ENCODE measurements at regions not wholly inside any gene's neighbourhood (a gene's known extent, or its start where the extent isn't known, plus 50 kb on each side); places are given as distances from the start of the nearest gene placed in this dataset.

DNA sequence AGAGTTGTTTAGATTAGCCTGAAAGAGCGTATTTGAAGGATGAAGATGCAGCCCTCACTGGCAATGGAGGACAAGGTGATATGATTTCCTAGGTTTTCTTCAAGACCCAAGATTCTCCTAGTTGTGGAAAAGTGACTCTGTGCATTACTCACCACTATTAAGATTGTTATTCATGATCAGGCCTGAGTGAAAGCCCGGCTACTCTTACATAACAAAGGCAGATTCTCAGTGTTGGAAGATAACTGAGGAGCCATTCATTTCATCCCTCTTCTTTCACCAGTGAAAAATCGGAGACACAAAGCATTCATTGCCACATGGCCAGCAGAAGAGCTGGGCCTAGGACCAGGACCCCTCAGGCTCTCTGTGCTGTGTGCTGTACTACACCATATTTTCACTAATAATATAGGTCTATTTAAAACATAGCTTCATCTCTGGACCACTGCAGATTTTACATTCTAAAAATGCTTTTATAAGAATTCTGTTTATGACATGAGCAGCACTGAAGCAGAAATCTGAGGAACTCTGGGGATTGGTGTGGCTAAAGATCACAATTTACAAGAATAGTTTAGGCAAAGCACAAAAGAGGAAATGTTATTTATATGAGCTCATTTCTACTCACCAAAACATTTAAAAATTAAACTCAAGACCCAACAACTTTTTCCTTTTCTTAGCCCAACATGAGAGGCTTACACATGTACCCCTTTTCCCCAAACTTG, 181.9 kb upstream of the CCN2 start:
- H3K9me3 Mint-ChIP-seq (ENCODE audit: low read depth): no peaks in the 10 kb centered on the region
- TF ChIP-seq, protein P1, sequence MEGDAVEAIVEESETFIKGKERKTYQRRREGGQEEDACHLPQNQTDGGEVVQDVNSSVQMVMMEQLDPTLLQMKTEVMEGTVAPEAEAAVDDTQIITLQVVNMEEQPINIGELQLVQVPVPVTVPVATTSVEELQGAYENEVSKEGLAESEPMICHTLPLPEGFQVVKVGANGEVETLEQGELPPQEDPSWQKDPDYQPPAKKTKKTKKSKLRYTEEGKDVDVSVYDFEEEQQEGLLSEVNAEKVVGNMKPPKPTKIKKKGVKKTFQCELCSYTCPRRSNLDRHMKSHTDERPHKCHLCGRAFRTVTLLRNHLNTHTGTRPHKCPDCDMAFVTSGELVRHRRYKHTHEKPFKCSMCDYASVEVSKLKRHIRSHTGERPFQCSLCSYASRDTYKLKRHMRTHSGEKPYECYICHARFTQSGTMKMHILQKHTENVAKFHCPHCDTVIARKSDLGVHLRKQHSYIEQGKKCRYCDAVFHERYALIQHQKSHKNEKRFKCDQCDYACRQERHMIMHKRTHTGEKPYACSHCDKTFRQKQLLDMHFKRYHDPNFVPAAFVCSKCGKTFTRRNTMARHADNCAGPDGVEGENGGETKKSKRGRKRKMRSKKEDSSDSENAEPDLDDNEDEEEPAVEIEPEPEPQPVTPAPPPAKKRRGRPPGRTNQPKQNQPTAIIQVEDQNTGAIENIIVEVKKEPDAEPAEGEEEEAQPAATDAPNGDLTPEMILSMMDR (IDR thresholded peaks at IDR 0.05): no peak
- peaks cover 56% of the 10 kb centered on the region for H3K4me1 Mint-ChIP-seq (ENCODE audit: low read depth)
- no peaks in the 10 kb centered on the region for H3K27me3 Mint-ChIP-seq (ENCODE audit: low read depth)
- DNase-seq (ENCODE audit: low spot score): no peak
- no peaks in the 10 kb centered on the region for H3K36me3 Mint-ChIP-seq (ENCODE audit: low read depth)
- H3K4me3 Mint-ChIP-seq (ENCODE audit: unreplicated experiment): no peak overlapping the region
- H3K27ac Mint-ChIP-seq (ENCODE audit: unreplicated experiment): peak overlapping the region; percentile 95

DNA sequence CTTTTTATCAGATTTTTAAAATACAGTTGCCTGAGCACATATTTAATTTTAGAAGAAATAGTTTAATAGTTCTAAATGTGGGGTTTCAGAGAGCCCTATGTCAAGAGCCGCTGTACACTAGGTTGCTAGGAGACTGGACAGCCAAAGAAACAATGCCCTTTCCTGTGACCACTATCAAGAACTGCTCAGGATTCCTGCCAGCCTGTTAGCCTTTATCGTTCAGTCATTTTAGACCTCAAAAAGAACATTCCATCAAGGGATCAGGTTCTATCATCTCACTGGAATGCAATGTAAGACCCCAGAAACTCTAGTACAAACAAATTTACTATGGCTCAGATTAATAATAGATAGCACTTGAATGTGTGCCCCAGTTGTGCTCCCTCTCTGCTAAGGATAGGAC, 181.2 kb upstream of the CCN2 start:
- Mint-ChIP-seq H3K4me3 (ENCODE audit: unreplicated experiment) (no peak overlapping the region), H3K36me3 (ENCODE audit: low read depth) (no peaks in the 10 kb centered on the region), H3K27ac (ENCODE audit: unreplicated experiment) (peak overlapping the region; percentile 95), H3K9me3 (ENCODE audit: low read depth) (no peaks in the 10 kb centered on the region), H3K4me1 (ENCODE audit: low read depth) (peaks cover 56% of the 10 kb centered on the region), H3K27me3 (ENCODE audit: low read depth) (no peaks in the 10 kb centered on the region)
- TF ChIP-seq, protein P1 (IDR thresholded peaks at IDR 0.05): no peak
- no peak for DNase-seq (ENCODE audit: low spot score)

DNA sequence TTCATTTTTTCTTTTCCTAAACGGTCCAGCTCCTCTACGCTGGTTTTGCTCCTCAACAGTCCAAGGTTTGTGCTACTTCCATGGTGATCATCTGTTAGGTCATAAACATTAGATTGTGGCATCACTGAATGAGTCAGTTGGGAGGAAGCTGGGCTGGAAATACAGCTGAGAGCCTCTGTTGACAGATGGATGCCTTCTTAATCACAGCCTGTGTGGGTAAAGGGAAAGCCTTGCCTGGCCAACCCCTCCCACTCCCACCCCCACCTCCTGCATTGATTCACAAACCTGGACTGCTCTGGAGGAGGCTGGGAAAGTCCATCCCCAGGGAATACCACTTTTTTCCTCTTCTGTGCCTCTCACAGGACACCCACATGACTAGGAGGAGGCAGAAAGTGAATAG, 180.6 kb upstream of the CCN2 start:
- H3K27me3 Mint-ChIP-seq (ENCODE audit: low read depth): no peaks in the 10 kb centered on the region

DNA sequence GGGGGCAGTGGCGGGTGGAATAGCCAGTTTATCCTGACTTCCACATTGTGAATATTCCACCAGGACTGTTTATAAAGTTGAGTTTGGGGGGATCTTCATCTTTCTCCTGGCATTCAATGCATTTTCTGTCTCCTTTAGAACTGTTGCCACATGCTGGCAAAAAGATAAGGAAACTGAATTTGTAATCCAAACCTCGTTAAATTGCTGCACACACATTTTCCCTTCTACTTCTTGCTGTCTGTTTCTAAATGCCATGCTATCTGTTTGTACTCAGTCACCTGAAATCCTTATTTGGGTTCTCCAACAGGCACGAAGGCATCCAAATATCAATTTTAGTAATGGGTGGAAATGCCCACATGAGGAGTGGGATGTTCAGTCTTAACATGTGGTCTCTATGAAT, 180.2 kb upstream of the CCN2 start:
- DNase-seq (ENCODE audit: low spot score): no peak
- H3K36me3 Mint-ChIP-seq (ENCODE audit: low read depth): no peaks in the 10 kb centered on the region
- no peak overlapping the region for H3K4me3 Mint-ChIP-seq (ENCODE audit: unreplicated experiment)
- H3K27ac Mint-ChIP-seq (ENCODE audit: unreplicated experiment): peak overlapping the region; percentile 95
- peaks cover 50% of the 10 kb centered on the region for H3K4me1 Mint-ChIP-seq (ENCODE audit: low read depth)
- H3K9me3 Mint-ChIP-seq (ENCODE audit: low read depth): no peaks in the 10 kb centered on the region
- H3K27me3 Mint-ChIP-seq (ENCODE audit: low read depth): no peaks in the 10 kb centered on the region
- TF ChIP-seq, protein P1 (IDR thresholded peaks at IDR 0.05): no peak

More for the DNA sequence above, 180.6 kb upstream of the CCN2 start:
- Mint-ChIP-seq H3K9me3 (ENCODE audit: low read depth) (no peaks in the 10 kb centered on the region), H3K27ac (ENCODE audit: unreplicated experiment) (peak overlapping the region; percentile 95), H3K36me3 (ENCODE audit: low read depth) (no peaks in the 10 kb centered on the region), H3K4me1 (ENCODE audit: low read depth) (peaks cover 52% of the 10 kb centered on the region), H3K4me3 (ENCODE audit: unreplicated experiment) (no peak overlapping the region)
- DNase-seq (ENCODE audit: low spot score): no peak
- TF ChIP-seq, protein P1 (IDR thresholded peaks at IDR 0.05): no peak

DNA sequence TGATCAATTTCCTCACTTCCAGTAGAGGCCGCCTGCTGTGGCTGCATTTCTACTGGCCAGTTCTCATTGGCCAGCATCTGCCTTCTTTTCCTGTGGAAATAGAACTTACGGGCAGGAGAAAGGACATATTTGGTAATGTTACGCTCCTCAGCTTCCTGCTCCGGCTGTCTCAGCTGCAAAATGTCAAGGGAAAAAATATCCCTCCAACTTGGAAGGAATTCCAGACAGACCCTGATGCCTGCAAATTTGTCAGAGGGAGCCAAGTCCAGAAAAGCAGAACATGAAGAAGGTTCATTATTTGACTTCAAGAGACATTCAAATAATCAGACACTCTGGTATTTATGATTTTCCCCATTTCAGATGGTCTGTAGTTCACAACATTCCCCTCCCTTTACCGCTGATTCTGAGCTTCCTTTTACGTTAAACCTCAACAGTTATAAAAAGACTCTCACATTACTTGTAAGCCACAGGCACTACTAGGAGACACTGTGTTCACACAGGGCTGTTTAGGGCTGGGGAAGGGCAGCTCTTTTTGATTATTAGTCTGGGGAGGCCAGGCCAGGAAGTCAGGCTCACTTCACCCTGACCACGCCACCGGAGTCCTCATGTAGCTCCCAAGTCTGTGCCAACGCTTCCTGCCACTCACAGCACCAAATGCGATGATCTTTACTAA, 179.6 kb upstream of the CCN2 start:
- TF ChIP-seq, protein P1 (IDR thresholded peaks at IDR 0.05): no peak
- Mint-ChIP-seq H3K27ac (ENCODE audit: unreplicated experiment) (peak overlapping the region; percentile 95), H3K36me3 (ENCODE audit: low read depth) (no peaks in the 10 kb centered on the region), H3K9me3 (ENCODE audit: low read depth) (no peaks in the 10 kb centered on the region), H3K4me1 (ENCODE audit: low read depth) (peaks cover 48% of the 10 kb centered on the region), H3K27me3 (ENCODE audit: low read depth) (no peaks in the 10 kb centered on the region), H3K4me3 (ENCODE audit: unreplicated experiment) (peak overlapping the region; percentile 5)
- no peak for DNase-seq (ENCODE audit: low spot score)
